ENCODE measurements at regions not wholly inside any gene's neighbourhood (a gene's known extent, or its start where the extent isn't known, plus 50 kb on each side); places are given as distances from the start of the nearest gene placed in this dataset.

DNA sequence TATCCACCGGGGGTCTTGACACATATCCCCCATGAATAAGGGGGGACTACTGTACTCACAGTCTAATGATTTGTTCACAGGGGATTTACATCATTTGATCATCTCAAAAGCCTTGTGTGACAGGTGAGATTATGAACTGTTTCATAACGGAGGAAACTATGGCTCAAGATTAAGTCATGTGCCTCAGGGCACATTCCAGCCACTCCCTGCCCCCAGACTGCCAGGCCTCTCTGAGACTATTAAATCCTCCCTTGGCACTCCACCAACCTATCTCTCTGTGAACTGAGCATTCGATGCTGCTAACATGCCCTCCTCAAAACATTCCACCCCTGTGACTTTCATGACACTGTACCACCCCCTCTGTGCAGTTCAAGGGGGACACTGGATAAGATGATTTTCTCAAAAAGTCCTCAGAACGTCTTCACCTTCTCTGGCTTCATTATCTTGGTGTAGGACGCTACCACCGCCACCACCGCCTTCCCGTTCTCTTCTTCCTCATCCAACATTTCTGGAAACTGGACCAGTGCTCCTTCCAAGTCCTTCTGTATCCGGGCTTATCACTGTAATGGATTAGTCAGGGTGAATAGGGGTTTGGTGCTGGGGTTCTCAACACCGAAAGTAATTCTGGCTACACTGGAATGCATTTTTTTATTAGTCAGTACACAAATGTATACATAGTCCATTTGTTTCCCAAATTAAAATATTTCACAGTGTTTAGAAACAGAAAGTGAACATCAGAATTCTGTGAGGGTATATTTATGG, 169.6 kb downstream of the KCNS3 start:
- TF ChIP-seq CTCF (conservative IDR thresholded peaks at IDR 0.05) (no peak), EZH2 (IDR thresholded peaks at IDR 0.05; ENCODE audit: low read depth) (no peak)

Data from PC-9 (cell line).